GM12875 (cell line): ENCODE measurements at regions not wholly inside any gene's neighbourhood (a gene's known extent, or its start where the extent isn't known, plus 50 kb on each side); places are given as distances from the start of the nearest gene placed in this dataset.

Experiments
- H3K4me3 ChIP-seq: one replicate; pipeline ENCODE4 v1.5.1; 2011; ENCODE audit warnings: low read depth, low read length, control low read depth
- CTCF ChIP-seq: IDR thresholded peaks from 2 replicates; pipeline ENCODE4 v1.5.1; 2011; ENCODE audit warnings: low read depth, mild to moderate bottlenecking, control low read depth, inconsistent platforms, low read length, moderate library complexity, borderline replicate concordance; ENCODE audit not compliant: insufficient read depth

- no peak for TF ChIP-seq CTCF
- no peak overlapping the region for H3K4me3 ChIP-seq
These were observed 51.3 kb upstream of the TCF7L2 start for GRCh38 chr10:112898540-112899390.

GRCh38 chr10:112899391-112900065 lies 50.5 kb upstream of the TCF7L2 start:
- no peak overlapping the region for H3K4me3 ChIP-seq
- no peak for TF ChIP-seq CTCF
